Cardiac muscle cell (in vitro differentiated cells and primary cell): ENCODE measurements at regions not wholly inside any gene's neighbourhood (a gene's known extent, or its start where the extent isn't known, plus 50 kb on each side); places are given as distances from the start of the nearest gene placed in this dataset.
A peak's percentile ranks its signal among the peaks of the same experiment; 100 is the strongest.

Source experiments
- DNase-seq, 2 donors: peaks; one replicate each; pipeline versions ENCODE4 v3.0.0 to v3.0.0-alpha.2; 2010 to 2017; ENCODE audit warnings: low read depth in 1 of 2, low spot score in 1 of 2
- H3K27ac ChIP-seq: fragments of 200-600 bp; sonication (generic); 2 replicates; pipeline ENCODE4 v1.5.1; 2016
- H3K27me3 ChIP-seq: fragments of 200-600 bp; sonication (generic); 2 replicates; pipeline ENCODE4 v1.6.0; 2016; ENCODE audit warnings: control low read depth
- H3K36me3 ChIP-seq: fragments of 200-600 bp; sonication (generic); 2 replicates; pipeline ENCODE4 v1.5.1; 2016; ENCODE audit warnings: control low read depth
- H3K4me1 ChIP-seq: fragments of 200-600 bp; sonication (generic); 2 replicates; pipeline ENCODE4 v1.8.1; 2017; ENCODE audit warnings: low read depth, mild to moderate bottlenecking, mixed run types
- H3K4me3 ChIP-seq: fragments of 200-600 bp; sonication (generic); 2 replicates; pipeline ENCODE4 v1.5.1; 2016; ENCODE audit warnings: mild to moderate bottlenecking
- H3K9me3 ChIP-seq: fragments of 200-600 bp; sonication (generic); 2 replicates; pipeline ENCODE4 v1.5.1; 2017; ENCODE audit warnings: low read depth, mild to moderate bottlenecking, control low read depth
- CTCF ChIP-seq: IDR thresholded peaks from 2 replicates; pipeline ENCODE4 v1.5.1; 2012; ENCODE audit warnings: low read depth, mild to moderate bottlenecking, low read length

GRCh38 chr10:89095701-89096391 lies 105.2 kb downstream of the FAS start:
- Histone ChIP-seq H3K27me3 (no peaks in the 10 kb centered on the region), H3K9me3 (no peaks in the 10 kb centered on the region), H3K27ac (no peak overlapping the region), H3K4me1 (no peaks in the 10 kb centered on the region), H3K36me3 (no peaks in the 10 kb centered on the region), H3K4me3 (no peak overlapping the region)
- TF ChIP-seq CTCF, result no peak
- no peak for DNase-seq

DNA sequence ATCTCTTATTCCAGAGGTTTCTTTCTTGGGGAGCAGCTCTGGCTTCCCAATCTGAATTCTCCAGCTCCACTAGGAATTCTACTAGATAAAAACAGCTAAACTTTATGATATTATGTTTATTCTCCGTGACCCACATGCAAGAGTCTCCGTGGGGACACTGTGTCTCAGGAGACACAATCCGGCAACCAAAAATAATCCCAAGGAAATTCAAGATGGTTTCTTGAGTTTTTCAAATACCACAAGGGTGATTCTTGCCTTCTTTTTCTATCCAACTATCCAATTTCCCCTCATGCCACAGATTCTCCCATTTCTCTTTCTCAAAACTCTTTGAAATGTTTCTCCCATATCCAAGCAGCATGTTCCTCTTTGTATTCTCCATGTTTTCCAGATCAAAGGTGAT lies 103.1 kb downstream of the FAS start:
- H3K4me1 ChIP-seq, result no peaks in the 10 kb centered on the region
- DNase-seq, result no peak

GRCh38 chr10:89092981-89093380 lies 102.4 kb downstream of the FAS start:
- Histone ChIP-seq H3K4me1 (no peaks in the 10 kb centered on the region), H3K27me3 (no peaks in the 10 kb centered on the region), H3K36me3 (no peaks in the 10 kb centered on the region), H3K9me3 (no peaks in the 10 kb centered on the region), H3K4me3 (no peak overlapping the region), H3K27ac (no peak overlapping the region)
- no peak for DNase-seq
- TF ChIP-seq CTCF, result no peak

More for the DNA sequence above, 103.1 kb downstream of the FAS start:
- Histone ChIP-seq H3K27ac (no peak overlapping the region), H3K27me3 (no peaks in the 10 kb centered on the region), H3K4me3 (no peak overlapping the region), H3K36me3 (no peaks in the 10 kb centered on the region), H3K9me3 (no peaks in the 10 kb centered on the region)
- TF ChIP-seq CTCF, result no peak

DNA sequence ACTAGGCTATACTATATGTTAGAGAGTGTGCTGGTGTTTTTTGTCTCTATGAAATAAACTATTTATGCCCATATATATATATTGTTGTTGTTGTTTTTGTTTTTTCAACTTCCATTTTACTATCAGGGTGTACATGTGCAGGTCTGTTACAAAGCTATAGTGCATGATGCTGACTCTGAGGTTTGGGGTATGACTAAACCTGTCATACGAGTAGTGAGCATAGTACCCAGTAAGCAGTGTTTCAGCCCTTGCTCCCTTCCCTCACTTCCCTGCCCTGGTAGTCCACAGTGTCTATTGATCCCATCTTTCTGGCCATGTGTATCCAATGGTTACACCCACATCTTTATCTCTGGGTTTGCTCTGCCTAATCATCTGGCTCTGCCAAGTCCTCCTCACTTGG lies 101.8 kb downstream of the FAS start:
- no peak overlapping the region for H3K27ac ChIP-seq
- no peaks in the 10 kb centered on the region for H3K27me3 ChIP-seq
- no peak for DNase-seq
- no peaks in the 10 kb centered on the region for H3K36me3 ChIP-seq
- no peak for TF ChIP-seq CTCF
- no peaks in the 10 kb centered on the region for H3K4me1 ChIP-seq
- H3K4me3 ChIP-seq, result no peak overlapping the region
- H3K9me3 ChIP-seq, result no peaks in the 10 kb centered on the region

DNA sequence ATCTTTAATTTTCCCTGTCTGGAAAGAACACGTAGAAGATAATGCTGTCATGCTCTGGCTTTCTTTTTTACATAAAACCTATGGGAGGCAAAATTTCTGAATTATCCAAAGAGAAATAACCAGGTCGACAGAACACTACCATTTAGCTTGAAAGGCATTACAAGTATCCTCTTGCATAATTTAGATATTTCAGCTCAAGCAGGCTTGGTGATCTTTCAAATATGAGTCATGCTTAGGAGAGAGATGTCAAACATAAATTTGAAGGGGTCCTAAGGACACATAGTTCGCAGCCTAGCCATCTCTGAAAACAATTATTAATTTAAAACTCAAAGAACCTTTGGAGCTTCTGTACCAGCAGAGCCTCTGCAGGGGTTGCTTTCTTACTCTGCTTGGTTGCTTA lies 100.9 kb downstream of the FAS start:
- peak in 1 of 2 donors; percentile 40 for DNase-seq
- no peak overlapping the region for H3K27ac ChIP-seq
- no peak for TF ChIP-seq CTCF
- H3K4me1 ChIP-seq, result no peaks in the 10 kb centered on the region
- H3K4me3 ChIP-seq, result no peak overlapping the region
- no peaks in the 10 kb centered on the region for H3K36me3 ChIP-seq
- no peaks in the 10 kb centered on the region for H3K27me3 ChIP-seq
- H3K9me3 ChIP-seq, result no peaks in the 10 kb centered on the region
